Spleen (tissue), 11 donors: ENCODE measurements at regions not wholly inside any gene's neighbourhood (a gene's known extent, or its start where the extent isn't known, plus 50 kb on each side); places are given as distances from the start of the nearest gene placed in this dataset.

Experiments
- DNase-seq: peaks from one replicate; pipeline ENCODE4 v3.0.0-alpha.2; 2020
- H3K27ac ChIP-seq, 8 donors: fragments of 200-600 bp; sonication (generic) in 7 of 8; 1 replicate in 4 of 8; 2 replicates in 4 of 8; pipeline versions ENCODE4 v1.5.0 to v1.8.0; 2016 to 2021; ENCODE audit warnings: inconsistent platforms in 4 of 8, mild to moderate bottlenecking in 4 of 8, moderate library complexity in 1 of 8
- H3K27me3 ChIP-seq, 7 donors: fragments of 200-600 bp; sonication (generic) in 6 of 7; replicated peaks in 1 of 7; 1 replicate in 4 of 7; 2 replicates in 3 of 7; pipeline versions ENCODE4 v1.5.0 to v1.8.0; 2016 to 2021; ENCODE audit warnings: inconsistent platforms in 3 of 7, mild to moderate bottlenecking in 1 of 7
- H3K36me3 ChIP-seq, 6 donors: fragments of 200-600 bp; sonication (generic) in 5 of 6; 1 replicate in 4 of 6; 2 replicates in 2 of 6; pipeline versions ENCODE4 v1.5.0 to v1.8.0; 2016 to 2021; ENCODE audit warnings: inconsistent platforms in 2 of 6
- H3K4me1 ChIP-seq, 6 donors: fragments of 200-600 bp; sonication (generic) in 5 of 6; 1 replicate in 3 of 6; 2 replicates in 3 of 6; pipeline versions ENCODE4 v1.5.0 to v1.8.0; 2016 to 2021; ENCODE audit warnings: inconsistent platforms in 3 of 6
- H3K4me3 ChIP-seq, 8 donors: fragments of 200-600 bp; sonication (generic) in 7 of 8; 1 replicate in 4 of 8; 2 replicates in 4 of 8; pipeline versions ENCODE4 v1.5.0 to v1.8.0; 2016 to 2021; ENCODE audit warnings: inconsistent platforms in 4 of 8, mild to moderate bottlenecking in 4 of 8, moderate library complexity in 2 of 8
- H3K9me3 ChIP-seq, 8 donors: fragments of 200-600 bp; sonication (generic) in 7 of 8; 1 replicate in 4 of 8; 2 replicates in 4 of 8; pipeline versions ENCODE4 v1.5.0 to v1.8.0; 2016 to 2021; ENCODE audit warnings: inconsistent platforms in 4 of 8
- POLR2A ChIP-seq, 3 donors: fragments of 450-650 bp; IDR thresholded peaks; one replicate each; pipeline ENCODE4 v1.5.1; 2017; ENCODE audit warnings: antibody characterized with exemption in 3 of 3, mild to moderate bottlenecking in 1 of 3
- POLR2AphosphoS5 ChIP-seq, 3 donors: sonication (generic); formaldehyde crosslinking; IDR thresholded peaks; one replicate each; pipeline ENCODE4 v1.5.1; 2017; ENCODE audit warnings: antibody characterized with exemption in 3 of 3
- WGBS, 5 donors: extraction: QIAGEN DNeasy Blood & Tissue Kit in 3 of 5; methylation state at CpG; one replicate each; pipeline versions ENCODE4 v1.1.5 to v1.1.7; 2013 to 2018; 5-methylcytosine and 5-hydroxymethylcytosine counted together
- intact Hi-C: fragments of 100-400 bp; cut with DNase I; formaldehyde crosslinking; loops from one replicate; pipeline ENCODE4 v1.15.0; 2023; ENCODE audit warnings: low total_unique reads
- TF ChIP-seq, protein P1 (sequence below), 11 experiments: fragments of 200-600 bp in 7 of 11; fragments of 450-650 bp in 4 of 11; sonication (generic) in 4 of 11; IDR thresholded peaks in 8 of 11; conservative IDR thresholded peaks in 3 of 11; 1 replicate in 7 of 11; 2 replicates in 4 of 11; pipeline versions ENCODE4 v1.4.0 to v1.8.0; 2016 to 2021; ENCODE audit warnings: antibody characterized with exemption in 11 of 11, inconsistent platforms in 4 of 11, mild to moderate bottlenecking in 1 of 11
- donor health status: healthy with polysubstance abuse.
- donor health status: DM: no; HTN: no; CAD: no; lungs with moderate emphysema.
- donor health status: DM: no; HTN: no; CAD: no.
- donor health status: Bipolar disorder and iron deficiency.
- donor health status: healthy.
- donor health status: DM: no; HTN: no; CAD: no.
- donor health status: DM: yes; HTN: yes; CAD: no.

DNA sequence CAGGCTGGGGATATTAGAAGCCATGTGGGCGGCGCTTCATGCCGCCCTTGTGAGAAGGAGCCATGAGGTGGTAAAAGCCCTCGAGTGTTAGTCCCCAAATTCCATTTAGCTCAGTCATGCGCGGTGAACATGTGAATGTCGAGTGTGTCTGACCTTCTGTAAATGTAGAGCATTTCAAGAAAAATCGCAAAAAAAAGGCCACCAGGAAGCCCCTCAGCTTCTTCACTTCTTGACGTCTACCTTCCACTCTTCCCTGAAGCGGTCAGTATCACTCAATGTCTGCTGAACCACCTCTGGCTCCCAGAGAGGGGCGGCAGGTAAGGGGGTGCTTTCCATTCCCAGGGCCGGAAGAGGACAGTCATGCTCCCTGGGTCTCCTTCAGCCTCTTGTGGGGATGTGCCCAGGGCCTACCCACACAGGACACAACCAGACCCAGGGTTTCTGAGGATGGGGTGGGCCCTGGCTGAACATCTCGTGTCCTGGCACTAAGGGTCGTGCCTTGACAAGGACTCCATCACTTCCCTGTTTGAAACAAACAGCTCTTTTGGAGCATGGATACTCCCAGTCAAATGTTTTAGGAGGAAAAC, 274.9 kb downstream of the FAM43A start:
- Histone ChIP-seq H3K36me3 (no peaks in the 10 kb centered on the region), H3K4me3 (no peak overlapping the region), H3K27me3 (no peaks in the 10 kb centered on the region), H3K4me1 (peaks cover 0 to 10% (median 0%) of the 10 kb centered on the region in 6 donors), H3K27ac (no peak overlapping the region), H3K9me3 (no peaks in the 10 kb centered on the region)
- DNase-seq: no peak
- TF ChIP-seq POLR2A (IDR thresholded peaks at IDR 0.05) (no peak), POLR2AphosphoS5 (IDR thresholded peaks at IDR 0.05) (no peak)
- TF ChIP-seq, protein P1, sequence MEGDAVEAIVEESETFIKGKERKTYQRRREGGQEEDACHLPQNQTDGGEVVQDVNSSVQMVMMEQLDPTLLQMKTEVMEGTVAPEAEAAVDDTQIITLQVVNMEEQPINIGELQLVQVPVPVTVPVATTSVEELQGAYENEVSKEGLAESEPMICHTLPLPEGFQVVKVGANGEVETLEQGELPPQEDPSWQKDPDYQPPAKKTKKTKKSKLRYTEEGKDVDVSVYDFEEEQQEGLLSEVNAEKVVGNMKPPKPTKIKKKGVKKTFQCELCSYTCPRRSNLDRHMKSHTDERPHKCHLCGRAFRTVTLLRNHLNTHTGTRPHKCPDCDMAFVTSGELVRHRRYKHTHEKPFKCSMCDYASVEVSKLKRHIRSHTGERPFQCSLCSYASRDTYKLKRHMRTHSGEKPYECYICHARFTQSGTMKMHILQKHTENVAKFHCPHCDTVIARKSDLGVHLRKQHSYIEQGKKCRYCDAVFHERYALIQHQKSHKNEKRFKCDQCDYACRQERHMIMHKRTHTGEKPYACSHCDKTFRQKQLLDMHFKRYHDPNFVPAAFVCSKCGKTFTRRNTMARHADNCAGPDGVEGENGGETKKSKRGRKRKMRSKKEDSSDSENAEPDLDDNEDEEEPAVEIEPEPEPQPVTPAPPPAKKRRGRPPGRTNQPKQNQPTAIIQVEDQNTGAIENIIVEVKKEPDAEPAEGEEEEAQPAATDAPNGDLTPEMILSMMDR (IDR thresholded peaks at IDR 0.05 in 8 of 11, conservative IDR thresholded peaks at IDR 0.05 in 3 of 11): no peak
- WGBS, 5 donors: 81 to 90% (median 85%) methylated on average over 14 of the region's 14 CpGs
- intact Hi-C loops: no loop called here

- Histone ChIP-seq H3K36me3 (no peaks in the 10 kb centered on the region), H3K4me1 (peaks cover 0 to 10% (median 0%) of the 10 kb centered on the region in 6 donors), H3K27me3 (no peaks in the 10 kb centered on the region), H3K4me3 (no peak overlapping the region), H3K27ac (no peak overlapping the region), H3K9me3 (no peaks in the 10 kb centered on the region)
- no peak for DNase-seq
- no peak for TF ChIP-seq POLR2A (IDR thresholded peaks at IDR 0.05)
- no peak for TF ChIP-seq POLR2AphosphoS5 (IDR thresholded peaks at IDR 0.05)
- TF ChIP-seq, protein P1 (IDR thresholded peaks at IDR 0.05 in 8 of 11, conservative IDR thresholded peaks at IDR 0.05 in 3 of 11): no peak
- 79 to 91% (median 89%) methylated on average over 10 to 11 of the region's 11 CpGs for WGBS, 5 donors
- intact Hi-C loops: no loop called here
Measured at GRCh38 chr3:194961149-194961548, 275.5 kb downstream of the FAM43A start.

GRCh38 chr3:194961571-194961970, 275.9 kb downstream of the FAM43A start:
- H3K36me3 ChIP-seq: no peaks in the 10 kb centered on the region
- H3K9me3 ChIP-seq: no peaks in the 10 kb centered on the region
- no peak for DNase-seq
- TF ChIP-seq POLR2AphosphoS5 (IDR thresholded peaks at IDR 0.05) (no peak), POLR2A (IDR thresholded peaks at IDR 0.05) (no peak)
- TF ChIP-seq, protein P1 (IDR thresholded peaks at IDR 0.05 in 8 of 11, conservative IDR thresholded peaks at IDR 0.05 in 3 of 11): no peak
- intact Hi-C loops: no loop called here
- H3K4me1 ChIP-seq: peaks cover 0 to 10% (median 0%) of the 10 kb centered on the region in 6 donors
- no peaks in the 10 kb centered on the region for H3K27me3 ChIP-seq
- H3K4me3 ChIP-seq: no peak overlapping the region
- WGBS, 5 donors: 79 to 95% (median 92%) methylated on average over 6 of the region's 6 CpGs
- H3K27ac ChIP-seq: no peak overlapping the region

DNA sequence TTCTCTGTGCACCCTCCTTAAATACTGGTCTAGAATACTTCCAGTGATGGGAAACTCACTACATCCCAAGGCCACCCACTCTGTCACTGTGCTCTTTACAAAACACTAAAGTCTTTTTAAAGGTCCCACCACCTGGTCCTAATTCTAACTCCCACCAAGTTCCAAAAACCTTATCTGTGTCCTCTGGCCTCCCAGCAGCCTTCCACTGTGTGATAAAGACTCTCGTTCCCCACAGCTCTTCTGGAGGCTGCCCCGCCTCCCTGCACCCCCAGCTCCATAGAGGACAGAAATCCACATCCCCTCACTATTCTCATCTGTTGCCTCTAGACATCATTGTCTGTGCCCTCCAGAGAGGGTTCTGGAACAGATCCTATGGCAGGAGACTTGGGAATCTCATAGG, 276.4 kb downstream of the FAM43A start:
- Histone ChIP-seq H3K4me3 (no peak overlapping the region), H3K9me3 (no peaks in the 10 kb centered on the region), H3K4me1 (peaks cover 0 to 10% (median 0%) of the 10 kb centered on the region in 6 donors), H3K27me3 (no peaks in the 10 kb centered on the region), H3K36me3 (no peaks in the 10 kb centered on the region), H3K27ac (no peak overlapping the region)
- TF ChIP-seq POLR2AphosphoS5 (IDR thresholded peaks at IDR 0.05): no peak
- no peak for DNase-seq
- intact Hi-C loops: no loop called here
- 77 to 92% (median 80%) methylated on average over 2 of the region's 2 CpGs for WGBS, 5 donors
